NB4 (cell line): ENCODE measurements at regions not wholly inside any gene's neighbourhood (a gene's known extent, or its start where the extent isn't known, plus 50 kb on each side); places are given as distances from the start of the nearest gene placed in this dataset.

Experiments used
- DNase-seq: peaks from one replicate; pipeline ENCODE4 v3.0.0; 2010; ENCODE audit warnings: low read depth
- H3K4me3 ChIP-seq: one replicate; pipeline ENCODE4 v1.5.1; 2011; ENCODE audit warnings: mild to moderate bottlenecking, low read depth, low read length, moderate library complexity
- CTCF ChIP-seq: IDR thresholded peaks from one replicate; pipeline ENCODE4 v1.5.1; 2012; ENCODE audit warnings: low read depth, low read length
- MYC ChIP-seq: IDR thresholded peaks from 2 replicates; pipeline ENCODE4 v1.6.1; 2011; ENCODE audit warnings: low read depth, low read length
- POLR2A ChIP-seq: IDR thresholded peaks from 2 replicates; pipeline ENCODE4 v1.6.1; 2011; ENCODE audit warnings: mild to moderate bottlenecking; ENCODE audit not compliant: insufficient read length; ENCODE audit errors: extremely low read depth
- TF ChIP-seq, protein P1 (sequence below): IDR thresholded peaks from 2 replicates; pipeline ENCODE4 v1.6.1; 2011; ENCODE audit warnings: low read depth, low read length

GRCh38 chr7:47691988-47692387, 110.1 kb upstream of the TNS3 start:
- no peak for DNase-seq
- no peak overlapping the region for H3K4me3 ChIP-seq
- TF ChIP-seq POLR2A = no peak

- no peak for DNase-seq
- no peak overlapping the region for H3K4me3 ChIP-seq
- TF ChIP-seq CTCF (no peak), MYC (no peak), POLR2A (no peak)
- TF ChIP-seq, protein P1, sequence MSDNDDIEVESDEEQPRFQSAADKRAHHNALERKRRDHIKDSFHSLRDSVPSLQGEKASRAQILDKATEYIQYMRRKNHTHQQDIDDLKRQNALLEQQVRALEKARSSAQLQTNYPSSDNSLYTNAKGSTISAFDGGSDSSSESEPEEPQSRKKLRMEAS = no peak
Observed at GRCh38 chr7:47690902-47691558, 109.1 kb upstream of the TNS3 start.

DNA sequence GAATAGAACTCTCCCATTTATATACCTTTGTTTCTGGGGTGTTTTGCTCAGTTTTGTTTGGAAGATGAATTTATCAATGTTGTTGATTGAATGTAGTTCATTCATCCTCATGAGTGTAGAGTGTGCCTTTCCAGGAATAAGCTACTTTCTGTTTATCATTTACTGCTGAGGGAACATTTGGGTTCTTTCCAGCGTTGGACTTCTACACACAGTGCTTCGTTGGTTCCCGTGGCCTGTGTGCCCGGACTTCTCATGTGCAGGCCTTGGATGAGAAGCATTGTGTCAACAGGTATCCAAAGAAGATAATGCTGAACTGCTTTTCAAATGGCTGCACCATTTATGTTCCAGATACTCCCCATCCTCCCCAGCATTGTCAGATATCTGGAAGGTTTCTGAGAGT, 107.6 kb upstream of the TNS3 start:
- TF ChIP-seq, protein P1 = no peak
- TF ChIP-seq CTCF = no peak
- TF ChIP-seq MYC = no peak
- TF ChIP-seq POLR2A = no peak
- H3K4me3 ChIP-seq = no peak overlapping the region
- no peak for DNase-seq

- DNase-seq = no peak
- no peak overlapping the region for H3K4me3 ChIP-seq
- TF ChIP-seq, protein P1 = no peak
- no peak for TF ChIP-seq MYC
- no peak for TF ChIP-seq CTCF
- no peak for TF ChIP-seq POLR2A
Observed at GRCh38 chr7:47688311-47689100, 106.6 kb upstream of the TNS3 start.

GRCh38 chr7:47685712-47686376, 103.9 kb upstream of the TNS3 start:
- DNase-seq = no peak
- H3K4me3 ChIP-seq = no peak overlapping the region
- TF ChIP-seq, protein P1 = no peak
- no peak for TF ChIP-seq CTCF
- TF ChIP-seq MYC = no peak
- no peak for TF ChIP-seq POLR2A

GRCh38 chr7:47685151-47685550, 103.2 kb upstream of the TNS3 start:
- DNase-seq = no peak
- TF ChIP-seq, protein P1 = no peak
- no peak for TF ChIP-seq MYC
- no peak for TF ChIP-seq POLR2A
- TF ChIP-seq CTCF = no peak
- no peak overlapping the region for H3K4me3 ChIP-seq
